Stimulated activated CD8-positive, alpha-beta memory T cell treated with anti-CD3 and anti-CD28 coated beads, Interleukin-12 subunit alpha, Interleukin-12 subunit beta, amount 100 ng/mL, for 1 hour (primary cell): ENCODE measurements at regions not wholly inside any gene's neighbourhood (a gene's known extent, or its start where the extent isn't known, plus 50 kb on each side); places are given as distances from the start of the nearest gene placed in this dataset.

Experiments
- DNase-seq: peaks from one replicate; pipeline ENCODE4 v3.0.0-alpha.2; 2020; ENCODE audit warnings: low read depth

DNA sequence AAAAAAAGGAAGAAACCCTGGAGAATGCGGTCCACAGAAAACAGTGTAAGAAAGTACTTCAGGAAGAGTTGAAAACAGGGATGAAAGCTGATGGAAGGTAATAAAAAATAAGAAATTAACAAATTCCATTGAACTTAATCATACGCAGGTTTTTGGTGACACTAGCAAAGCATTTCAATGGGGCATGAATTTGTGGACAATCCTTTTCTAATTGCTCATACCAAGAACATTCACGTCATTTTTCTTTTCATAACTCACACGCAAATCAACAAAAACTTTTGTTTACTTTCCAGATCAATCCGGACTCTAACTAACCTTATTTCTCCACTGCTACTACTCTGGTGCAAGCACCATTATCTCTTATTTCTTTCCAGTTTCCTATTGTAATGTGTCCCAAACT lies 1195.0 kb downstream of the SLITRK5 start:
- DNase-seq: no peak

DNA sequence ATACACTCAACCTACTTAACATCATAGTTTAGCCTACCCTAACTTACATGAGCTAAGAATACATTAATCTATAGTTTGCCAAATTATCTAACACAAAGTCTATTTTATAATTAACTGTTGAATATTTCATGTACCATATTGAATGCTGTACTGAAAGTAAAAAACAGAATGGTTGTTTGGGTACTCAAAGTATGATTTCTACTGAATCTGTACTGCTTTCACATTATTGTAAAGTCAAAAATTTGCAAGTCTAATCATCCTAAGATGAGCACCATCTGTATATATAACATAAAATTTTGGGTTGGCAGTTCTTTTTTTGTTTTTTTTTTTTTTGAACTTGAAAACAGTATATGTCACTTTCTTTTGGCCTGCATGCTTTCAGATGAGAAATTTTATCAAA lies 1212.6 kb downstream of the SLITRK5 start:
- DNase-seq: no peak

DNA sequence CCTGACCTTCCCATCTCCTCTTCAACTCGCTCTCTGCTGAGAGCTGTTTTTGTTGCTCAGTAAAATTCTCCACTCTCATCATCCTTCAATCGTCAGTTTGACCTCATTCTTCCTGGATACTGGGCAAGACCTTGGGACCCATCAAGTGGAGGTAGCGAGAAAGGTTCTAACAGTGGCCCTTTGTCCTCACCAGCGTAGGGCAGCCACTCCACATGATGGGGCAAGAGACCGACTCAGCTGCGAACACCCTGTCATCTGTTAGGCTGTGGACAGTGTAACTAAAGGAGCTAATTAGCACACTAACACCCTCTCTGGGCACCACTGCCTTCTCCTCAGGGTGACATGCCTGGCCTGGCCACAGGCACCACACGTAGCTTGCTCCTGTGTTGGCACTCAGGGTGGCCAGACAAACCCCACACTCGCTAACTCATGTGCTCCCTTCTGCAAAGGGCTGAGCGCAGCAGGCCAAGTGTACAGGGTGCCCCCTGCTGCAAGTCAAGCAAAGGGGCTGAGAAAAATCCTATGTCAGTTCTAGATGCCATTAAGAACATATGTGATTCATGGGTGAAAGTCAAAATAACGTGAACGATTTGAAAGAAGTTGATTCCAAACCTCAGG lies 1216.0 kb downstream of the SLITRK5 start:
- no peak for DNase-seq

DNA sequence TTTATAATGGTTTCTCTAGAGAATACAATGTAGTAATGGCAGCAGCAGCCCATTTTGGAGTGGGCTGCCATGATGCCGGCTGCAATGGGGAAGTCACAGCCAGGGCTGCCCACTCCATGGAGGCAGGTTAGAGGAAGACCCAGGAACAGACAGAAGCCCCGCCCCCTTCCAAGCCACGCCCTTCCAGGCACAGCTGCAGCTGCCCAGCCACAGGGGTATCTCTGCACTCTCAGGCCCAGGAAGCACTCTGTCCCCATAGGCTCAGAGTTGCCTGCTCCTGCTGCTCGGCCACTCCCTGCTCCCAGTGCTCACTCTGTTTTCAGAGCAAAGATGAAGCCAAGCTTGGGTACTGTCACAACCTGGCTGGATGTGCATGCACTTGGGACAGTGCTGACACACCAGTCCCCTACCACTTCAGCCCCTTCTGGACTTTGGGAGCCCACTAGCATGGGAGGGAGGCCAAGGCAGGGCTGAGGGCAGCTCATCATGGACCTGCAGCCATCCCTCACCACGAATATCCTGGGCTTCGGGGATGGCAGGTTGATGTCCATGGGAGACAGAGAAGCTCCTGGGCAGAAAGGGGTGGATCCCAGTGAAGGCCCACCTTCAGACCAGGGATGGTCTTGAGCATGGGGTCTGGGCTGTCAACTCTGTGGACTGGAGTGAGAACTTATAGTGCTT lies 1224.2 kb downstream of the SLITRK5 start:
- DNase-seq: no peak

DNA sequence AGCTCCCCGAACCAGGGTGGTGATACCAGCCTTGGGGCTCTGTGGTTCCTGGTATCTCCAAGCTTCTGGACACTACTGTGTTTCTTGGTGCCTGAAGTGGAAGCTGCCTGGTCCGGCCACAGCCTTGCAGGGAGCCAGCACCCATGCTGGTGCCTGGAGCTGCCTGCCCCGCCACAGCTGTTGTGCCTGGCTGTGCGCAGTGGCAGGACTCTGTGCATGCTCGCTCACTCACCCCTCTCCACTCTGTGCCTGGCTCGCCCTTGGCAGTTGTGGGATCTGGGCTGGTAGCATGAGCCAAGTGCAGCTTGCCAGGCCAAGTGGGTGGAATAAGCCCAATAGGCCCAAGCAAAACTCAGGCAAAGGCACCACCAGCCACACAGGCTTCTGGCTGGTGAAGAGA lies 1225.3 kb downstream of the SLITRK5 start:
- no peak for DNase-seq

DNA sequence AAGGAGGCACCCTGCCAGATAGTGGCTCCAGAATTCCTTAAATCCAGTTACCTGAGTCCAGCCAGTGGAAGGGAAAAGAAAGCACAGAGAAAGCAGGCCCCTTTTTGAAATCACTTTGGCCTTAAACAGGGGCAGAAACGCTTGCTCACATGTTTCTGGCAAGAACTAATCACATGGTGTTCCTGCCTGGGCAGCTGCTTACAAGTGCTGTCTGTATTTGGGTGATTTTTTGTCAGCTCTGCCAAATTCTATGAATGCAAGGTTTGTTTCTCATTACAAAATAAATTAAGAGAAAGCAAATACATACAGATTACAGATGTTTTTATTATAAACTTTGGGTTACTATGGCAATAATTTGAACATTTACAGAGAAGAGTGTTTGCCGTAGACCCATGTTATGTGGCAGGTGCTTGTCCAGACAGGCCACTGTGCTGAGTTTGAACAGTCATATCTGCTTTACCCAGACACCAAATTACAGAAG lies 1237.8 kb downstream of the SLITRK5 start:
- no peak for DNase-seq

DNA sequence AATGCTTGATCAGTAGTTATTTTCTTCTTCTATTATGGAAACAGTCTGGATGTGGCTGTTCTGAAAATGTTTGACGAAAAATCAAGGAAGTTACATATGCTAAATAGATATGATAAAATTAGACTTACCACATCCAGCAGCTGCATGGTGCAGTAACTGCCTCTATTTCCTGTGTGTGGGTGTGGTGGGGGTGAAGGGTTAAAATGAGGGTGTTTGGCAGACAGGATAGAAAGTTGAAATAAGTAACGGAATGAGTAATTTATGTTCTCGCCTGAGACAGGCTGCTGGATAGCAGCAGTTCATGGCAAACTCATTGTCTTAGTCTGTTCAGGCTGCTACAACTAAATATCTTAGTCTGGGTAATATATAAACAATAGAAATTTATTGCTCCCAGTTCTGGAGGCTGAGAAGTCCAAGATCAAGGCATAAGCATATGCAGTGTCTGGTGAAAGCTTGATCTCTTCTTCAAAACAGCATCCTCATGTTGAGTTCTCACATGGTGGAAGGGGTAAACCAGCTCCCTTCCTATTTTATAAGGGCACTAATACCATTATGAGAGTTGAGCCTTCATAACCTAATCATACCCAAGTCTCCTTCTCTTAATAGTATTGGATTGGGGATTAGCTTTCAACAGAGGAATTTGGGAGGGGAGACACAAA lies 1248.9 kb downstream of the SLITRK5 start:
- DNase-seq: no peak

DNA sequence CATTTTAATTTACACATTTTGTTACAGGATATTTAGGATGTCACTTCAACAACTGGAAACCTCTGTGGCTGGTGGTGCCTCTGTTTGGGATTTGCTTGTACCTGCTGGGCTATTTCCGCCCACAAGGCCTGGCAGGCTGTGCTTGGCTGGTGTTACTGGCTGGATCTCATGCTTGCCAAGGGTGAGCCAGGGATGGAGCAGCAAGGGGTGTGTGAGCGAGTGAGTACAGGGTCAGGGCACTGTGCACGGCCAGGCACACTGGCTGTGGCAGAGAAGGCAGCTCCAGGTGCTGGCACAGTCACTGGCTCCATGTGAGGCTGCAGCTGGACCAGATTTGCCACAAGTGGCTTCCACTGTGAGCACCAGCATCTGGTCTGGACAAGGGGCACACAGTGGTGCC lies 1254.8 kb downstream of the SLITRK5 start:
- no peak for DNase-seq

DNA sequence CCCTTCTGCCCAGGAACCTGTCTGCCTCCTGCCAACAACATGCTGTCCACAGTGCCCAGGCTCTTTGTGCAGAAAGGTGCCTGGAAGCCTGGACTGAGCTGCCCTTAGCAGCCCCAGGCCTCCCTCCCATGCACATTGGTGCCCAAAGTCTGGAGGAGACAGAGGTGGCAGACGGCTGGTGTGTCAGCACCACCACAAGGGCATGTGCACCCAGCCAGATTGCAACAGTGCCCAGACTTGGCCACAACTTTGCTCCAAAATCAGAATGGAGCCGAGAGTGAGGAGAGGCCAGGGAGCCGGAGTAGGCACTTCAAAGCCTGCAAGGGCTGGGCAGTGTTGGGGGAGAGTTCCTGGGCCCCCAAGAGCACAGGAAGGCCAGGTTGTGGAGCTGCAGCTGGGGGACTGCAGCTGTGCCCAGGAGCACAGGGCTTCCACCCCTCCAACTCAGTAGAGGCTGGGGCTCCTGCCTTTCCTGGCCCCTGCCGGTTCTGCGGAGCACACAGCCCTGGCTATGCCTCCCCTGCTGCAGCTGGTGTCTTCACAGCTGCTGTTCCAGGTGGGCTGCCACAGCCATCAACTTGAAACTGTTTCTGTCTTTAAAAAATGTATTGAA lies 1255.8 kb downstream of the SLITRK5 start:
- no peak for DNase-seq

DNA sequence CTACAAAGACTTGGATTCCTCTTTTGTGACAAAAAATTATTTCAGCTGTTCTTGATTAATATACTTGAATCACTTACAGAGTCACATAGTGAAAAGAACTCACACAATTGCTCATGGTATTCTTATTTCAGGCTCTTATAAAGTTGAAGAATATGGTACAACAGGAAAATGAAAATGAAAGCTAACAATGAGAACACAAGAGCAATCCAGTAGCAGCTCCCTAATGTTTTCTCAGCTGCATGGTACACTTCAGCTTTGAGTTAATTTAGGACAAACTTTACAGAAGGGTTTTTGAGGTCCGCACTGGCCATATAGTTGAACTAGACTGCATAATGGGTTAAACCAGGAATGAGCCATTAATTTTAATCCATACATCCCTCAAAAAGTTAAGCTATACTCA lies 1261.8 kb downstream of the SLITRK5 start:
- no peak for DNase-seq

DNA sequence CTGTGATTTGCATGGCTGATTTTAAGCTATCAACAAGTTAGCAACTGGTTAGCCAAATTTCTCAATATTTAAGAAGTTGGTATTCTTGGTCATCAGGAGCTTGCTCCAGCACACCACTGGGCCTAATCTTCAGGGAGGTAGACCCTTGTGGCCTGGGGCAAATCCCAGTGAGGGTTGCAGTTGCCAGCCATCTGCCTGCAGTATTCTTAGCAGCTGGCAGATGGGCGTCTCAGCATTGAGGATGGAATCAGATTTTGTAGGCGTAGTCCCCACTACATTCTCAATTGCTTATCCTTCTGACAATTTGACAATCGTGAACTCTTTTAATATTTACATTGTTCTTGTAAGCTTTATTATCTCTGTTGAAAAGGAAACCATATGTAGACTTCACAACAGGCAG lies 1266.2 kb downstream of the SLITRK5 start:
- DNase-seq: no peak

DNA sequence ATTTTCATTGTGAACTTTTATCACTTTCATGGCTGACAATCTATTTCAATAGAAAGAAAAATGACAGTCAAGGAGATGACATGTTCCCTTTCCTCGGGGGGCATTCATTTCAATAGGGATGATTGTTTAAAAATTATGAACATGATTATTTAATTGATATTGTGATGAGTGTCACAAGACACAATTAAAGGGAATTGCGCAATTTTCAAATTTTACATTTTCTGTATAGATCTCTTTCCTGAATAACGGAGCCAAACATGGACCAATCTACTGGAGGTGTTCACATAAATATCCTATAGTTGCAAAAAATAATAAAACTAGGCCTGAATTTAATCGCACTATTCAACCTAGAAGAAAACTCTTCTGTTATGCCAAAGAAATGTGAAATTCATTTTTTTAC lies 1274.6 kb downstream of the SLITRK5 start:
- DNase-seq: no peak

DNA sequence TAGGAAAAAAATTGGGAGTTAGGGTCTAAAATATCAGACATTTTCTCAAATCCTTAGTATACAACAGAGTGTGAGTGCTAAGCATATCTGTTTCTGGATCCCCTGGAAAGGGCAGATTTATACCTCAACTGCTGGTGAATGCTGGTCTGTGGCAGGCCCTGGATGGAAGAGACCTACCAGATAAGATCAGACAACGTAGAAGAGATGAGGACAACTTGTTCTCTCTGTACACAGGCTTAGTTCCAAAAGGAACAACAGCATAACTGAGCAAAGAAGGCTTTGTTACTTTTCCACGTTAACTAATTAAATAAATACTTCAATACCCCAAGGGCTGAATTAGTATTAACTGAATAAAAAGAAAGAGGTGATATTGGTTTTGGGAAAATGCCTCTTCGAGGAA lies 1277.3 kb downstream of the SLITRK5 start:
- DNase-seq: no peak

DNA sequence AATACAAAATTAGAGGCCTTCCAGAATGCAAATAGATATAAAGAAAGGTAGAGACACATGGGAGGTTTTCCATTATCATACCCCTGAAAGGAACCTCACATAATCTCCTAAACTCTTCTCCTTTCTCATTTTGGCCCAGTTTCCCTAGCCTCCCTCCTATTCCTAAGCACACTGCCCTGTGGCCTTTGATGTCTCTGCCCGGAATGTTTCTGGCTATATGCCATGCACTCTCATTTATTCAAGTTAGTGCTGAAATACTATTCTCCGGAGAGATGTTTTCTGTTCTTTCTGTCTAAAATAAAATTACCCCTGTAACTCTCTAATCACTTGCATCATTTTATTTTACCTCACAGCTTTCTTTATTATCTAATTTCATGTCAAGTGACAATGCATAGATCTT lies 1287.7 kb downstream of the SLITRK5 start:
- no peak for DNase-seq

DNA sequence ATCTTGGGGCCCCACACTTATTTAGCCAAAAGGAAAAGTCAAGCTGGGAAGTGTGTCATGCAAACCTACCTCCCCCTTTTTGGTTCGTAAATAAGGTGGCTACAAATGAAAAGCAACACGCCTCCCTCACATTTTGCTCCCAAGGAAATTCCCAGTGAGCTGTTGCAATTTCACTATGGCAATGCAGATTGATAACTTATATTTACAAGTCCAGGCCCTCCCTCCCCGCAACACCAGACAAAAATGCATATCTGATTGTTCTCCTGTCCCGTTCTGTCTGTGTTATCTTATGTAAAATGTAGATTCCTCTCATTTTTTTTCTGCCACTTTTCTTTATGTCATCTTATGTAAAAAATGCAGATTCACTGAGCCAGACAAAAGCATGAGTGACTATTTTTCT lies 1305.3 kb downstream of the SLITRK5 start:
- DNase-seq: no peak

DNA sequence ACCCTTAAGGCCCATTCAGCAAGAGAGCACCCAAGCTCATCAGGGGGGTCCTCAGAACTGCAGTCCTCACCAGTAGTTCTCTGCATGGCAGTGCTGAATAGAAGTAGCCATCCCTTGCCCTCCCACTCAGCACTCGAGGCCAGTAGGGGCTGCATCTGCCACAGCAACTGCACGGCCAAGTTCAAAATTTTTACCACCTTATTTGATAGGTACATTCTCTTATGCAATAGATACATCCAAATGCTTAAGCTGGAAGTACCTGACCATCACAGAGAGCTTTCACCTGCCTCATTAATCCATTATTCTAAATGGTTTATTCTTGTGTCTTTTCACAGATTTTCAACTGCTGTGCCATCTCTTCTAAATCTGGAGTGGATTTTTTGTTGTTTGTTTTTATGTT lies 1307.4 kb downstream of the SLITRK5 start:
- no peak for DNase-seq

DNA sequence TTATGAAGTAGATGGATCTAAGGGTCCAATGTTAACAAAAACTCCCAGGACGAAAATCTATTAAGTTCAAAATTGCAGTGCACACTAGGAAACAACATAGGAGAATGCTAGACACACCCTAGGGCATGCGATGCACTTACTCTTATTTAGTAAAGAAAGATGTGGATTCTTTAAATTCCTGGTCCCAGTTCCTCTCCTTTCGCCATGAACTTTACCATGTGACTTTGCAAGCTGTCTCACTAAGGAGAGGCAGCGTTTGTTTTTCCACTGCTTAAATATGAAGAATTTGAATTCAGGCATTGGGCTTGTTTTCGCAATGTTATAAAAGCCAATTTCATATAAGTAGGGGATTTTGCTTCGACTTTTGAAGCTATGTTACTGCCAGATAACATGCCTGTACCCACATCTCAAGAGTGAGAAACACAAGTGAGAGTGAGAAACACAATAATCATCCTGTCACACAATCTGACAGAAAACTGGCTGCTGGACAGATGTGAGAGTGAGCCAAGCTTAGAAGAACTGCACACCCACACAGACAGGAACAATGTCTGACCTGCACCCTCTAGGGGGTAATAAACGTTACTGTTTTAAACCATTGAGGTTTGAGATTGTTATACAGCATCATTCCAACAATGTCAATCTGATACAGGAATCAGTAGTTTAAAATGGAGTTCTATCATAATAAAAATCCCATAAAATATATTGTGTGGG lies 1308.4 kb downstream of the SLITRK5 start:
- no peak for DNase-seq

DNA sequence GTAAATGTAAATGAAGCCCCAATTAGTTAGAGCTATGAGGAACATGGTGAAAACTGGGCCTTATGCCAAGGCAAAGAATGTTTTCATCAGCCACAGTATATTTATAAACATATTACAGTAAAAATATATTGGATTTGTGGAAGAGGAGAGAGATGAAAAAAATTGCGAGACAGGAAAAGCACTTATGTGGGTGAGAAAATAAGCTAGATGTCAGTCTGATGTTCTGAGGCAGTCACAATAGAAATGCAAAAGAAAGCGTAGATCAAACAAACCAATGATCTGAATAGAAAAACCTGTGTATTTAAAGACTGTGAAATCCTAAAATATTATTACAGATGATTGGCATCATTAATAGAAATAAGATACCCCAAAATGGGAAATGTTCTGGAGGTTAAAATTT lies 1332.5 kb downstream of the SLITRK5 start:
- DNase-seq: no peak

DNA sequence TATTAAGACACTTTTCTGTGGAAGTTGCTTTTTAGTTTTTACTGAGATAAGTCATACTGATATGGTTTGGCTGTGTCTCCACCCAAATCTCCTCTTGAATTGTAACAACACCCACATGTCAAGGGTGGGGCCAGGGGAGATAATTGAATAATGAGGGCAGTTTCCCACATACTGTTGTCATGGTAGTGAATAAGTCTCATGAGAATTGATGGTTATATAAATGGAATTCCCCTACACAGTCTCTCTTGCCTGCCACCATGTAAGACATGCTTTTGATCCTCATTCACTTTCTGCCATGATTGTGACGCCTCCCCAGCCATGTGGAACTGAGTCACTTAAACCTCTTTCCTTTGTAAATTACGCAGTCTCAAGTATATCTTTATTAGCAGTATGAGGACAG lies 1340.4 kb downstream of the SLITRK5 start:
- no peak for DNase-seq

DNA sequence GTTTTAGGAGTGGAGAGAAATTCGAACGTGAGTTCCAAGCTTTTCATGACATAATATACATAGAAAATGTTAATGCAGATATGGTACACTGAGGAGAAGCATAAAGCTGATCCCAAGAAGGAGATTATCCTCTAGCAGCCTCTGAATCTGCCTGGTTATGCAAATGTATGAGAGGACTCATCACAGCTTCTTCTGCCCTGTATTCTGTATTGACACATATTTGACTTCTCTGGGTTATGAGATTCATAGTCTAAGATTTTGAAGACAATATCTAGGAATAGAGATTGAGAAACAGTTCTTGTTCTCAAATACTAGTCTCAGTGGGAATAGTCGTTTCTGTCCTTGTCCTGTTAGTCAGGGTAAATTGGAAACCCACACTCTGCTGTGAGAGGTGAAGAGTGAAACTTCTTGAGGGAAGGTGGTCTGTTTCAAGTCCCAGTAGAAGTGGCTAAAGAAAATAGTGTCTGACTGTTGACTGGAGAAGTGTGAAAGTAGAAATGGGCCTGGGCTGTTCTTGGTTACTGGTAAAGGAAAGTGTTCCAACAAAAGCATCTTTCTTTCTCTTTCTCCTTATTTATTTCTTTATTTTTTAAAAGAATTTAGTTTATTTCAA lies 1356.6 kb downstream of the SLITRK5 start:
- no peak for DNase-seq

DNA sequence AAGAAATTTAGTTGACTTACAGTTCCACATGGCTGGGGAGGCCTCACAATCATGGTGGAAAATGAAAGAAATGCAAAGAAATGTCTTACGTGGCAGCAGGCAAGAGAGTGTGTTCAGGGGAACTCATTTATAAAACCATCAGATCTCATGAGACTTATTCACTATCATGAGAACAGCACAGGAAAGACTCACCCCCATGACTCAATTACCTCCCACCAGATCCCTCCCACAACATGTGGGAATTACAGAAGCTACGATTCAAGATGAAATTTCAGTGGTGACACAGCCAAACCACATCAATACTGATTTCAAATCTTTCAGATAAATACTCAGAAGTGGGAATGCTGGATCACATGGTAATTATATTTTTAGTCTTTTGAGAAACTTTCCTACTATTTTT lies 1357.9 kb downstream of the SLITRK5 start:
- DNase-seq: no peak

DNA sequence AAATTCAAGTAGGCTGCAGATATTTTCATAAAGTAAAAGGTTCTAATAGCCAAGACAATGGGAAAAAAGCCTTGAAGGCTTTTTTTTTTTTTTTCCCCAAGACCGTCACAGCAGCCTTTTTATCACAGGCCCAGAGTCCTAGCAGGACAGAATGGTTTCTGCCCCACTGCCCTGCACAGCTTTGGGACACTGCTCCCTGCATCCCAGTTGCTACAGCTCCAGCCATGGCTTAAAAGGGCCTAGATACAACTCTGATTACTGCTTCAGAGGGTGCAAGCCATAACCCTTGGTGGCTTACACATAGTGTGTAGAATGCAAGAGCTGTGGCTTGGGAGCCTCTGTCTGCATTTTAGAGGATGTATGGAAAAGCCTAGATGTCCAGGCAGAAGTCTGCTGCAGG lies 1362.8 kb downstream of the SLITRK5 start:
- no peak for DNase-seq
